ENCODE measurements at regions not wholly inside any gene's neighbourhood (a gene's known extent, or its start where the extent isn't known, plus 50 kb on each side); places are given as distances from the start of the nearest gene placed in this dataset.

DNA sequence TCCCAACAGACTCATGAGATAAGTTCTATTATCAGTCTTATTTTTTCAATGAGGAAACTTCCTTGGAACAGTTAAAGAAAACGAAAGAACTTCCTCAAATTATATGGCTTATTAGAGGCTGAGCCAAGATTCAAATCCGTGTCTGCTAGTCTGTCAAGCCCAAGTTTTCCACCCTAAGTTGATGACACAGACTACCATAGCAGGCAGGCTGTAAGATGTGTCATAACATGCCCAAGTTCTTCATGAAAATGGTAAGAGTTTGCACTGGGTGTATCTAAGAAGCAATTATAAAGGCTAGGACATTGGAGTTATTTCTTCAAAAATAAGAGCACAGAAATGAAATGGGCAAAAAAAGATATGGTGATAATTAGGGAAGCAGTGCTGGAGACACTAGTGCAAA, 634.5 kb downstream of the BRINP1 start:
- no peak for DNase-seq (ENCODE audit: low read depth)

DNA sequence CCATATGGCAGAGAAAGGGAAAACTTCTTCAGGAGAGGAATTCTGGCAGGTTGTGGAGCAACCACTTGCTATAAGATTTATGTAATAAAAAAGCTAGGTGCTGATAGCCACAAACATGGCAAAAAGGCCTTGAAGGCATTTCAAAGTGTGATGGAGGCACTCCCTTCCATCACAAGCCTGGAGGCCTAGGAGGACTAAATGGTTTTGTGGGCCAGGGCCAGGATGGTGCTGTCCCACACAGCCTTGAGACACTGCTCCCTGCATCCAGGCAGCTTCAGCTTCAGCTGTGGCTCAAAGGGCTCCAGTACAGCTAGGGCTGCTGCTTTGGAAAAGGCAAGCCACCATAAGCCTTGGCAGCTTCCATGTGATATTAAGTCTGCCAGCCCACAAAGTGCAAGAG, 632.8 kb downstream of the BRINP1 start:
- no peak for DNase-seq (ENCODE audit: low read depth)

DNA sequence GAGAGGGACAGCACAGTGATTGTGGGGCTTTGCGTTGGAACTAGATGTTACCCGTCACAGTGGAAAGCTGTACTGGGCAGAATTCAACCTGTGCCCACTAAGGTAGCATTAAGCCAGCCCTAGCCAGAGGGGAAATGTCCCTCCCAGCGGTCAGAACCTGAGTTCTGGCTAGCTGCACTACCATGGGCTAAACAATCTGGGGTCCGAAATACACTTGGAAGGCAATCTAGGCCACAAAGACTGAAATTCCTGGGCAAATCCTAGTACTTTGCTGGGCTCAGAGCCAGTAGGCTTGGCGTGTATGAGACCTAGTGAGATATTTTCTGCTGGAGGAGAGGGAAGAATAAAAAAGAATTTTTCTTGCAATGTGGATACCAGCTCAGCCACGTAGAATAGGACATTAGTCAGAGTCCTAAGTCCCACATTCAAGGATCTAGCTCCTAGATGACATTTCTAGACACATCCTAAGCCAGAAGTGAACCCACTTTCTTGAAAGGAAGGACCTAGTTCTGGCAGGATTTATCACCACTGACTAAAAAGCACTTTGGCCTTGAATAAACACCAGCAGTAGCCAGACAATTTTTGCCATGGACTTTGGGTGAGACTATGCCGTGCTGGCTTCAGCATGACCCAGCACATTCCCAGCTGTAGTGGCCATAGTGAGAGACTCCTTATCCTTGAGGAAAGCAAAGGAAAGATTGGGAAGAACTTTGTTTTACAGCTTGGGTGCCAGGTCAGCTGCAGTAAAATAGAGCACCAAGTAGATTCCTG, 618.0 kb downstream of the BRINP1 start:
- DNase-seq (ENCODE audit: low read depth), result no peak

DNA sequence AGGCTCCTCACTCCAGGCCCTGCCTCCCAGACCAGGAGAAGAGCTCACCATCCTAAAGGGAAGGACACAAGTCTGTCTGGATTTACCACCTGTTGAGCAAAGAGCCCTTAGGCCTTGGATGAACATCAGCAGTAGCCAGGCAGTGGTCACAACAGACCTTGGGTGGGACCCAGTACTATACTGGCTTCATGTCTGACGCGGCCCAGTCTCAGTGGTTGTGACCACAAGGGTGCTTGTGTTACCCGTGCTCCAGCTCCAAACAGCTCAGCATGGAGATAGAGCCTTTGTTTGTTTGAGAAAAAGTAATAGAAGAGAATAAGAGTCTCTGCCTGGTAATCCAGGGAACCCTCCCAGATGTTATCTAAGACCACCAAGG, 617.4 kb downstream of the BRINP1 start:
- DNase-seq (ENCODE audit: low read depth), result no peak

DNA sequence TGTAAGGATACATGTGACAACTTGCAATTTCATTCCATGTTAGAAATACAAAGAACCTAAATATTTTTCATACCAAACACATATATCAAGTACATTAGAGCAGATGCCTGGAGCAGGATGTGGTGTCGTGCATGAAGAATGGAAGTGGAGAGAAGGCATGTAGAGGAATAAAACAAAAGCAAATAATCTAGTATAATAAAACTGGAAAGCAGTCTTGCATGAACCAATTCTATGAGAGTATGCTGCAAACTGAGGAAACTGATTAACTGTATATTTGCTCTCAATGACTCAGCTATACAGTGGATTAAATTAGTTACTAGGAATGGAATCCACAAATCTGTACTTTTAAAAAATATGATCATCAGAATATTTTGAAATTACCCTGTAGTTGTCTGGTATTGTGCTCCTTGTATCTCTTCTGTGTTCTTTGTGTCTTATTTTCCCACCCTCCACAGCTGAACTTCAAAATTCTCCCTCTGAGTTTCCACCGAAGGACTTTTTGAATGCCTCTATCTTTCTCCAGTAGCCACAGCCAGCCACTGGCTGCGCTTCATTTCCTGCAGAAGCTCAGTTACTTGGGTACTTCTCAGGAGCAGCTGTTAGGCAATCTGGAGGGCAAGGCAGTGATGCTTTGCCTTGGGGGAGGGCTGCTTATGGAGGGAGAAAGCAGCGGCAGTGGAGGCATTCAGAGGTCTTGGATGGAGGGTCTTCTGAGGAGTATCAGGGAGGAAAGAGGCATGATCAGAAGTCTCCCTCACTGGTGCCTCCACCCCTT, 608.0 kb downstream of the BRINP1 start:
- no peak for DNase-seq (ENCODE audit: low read depth)

DNA sequence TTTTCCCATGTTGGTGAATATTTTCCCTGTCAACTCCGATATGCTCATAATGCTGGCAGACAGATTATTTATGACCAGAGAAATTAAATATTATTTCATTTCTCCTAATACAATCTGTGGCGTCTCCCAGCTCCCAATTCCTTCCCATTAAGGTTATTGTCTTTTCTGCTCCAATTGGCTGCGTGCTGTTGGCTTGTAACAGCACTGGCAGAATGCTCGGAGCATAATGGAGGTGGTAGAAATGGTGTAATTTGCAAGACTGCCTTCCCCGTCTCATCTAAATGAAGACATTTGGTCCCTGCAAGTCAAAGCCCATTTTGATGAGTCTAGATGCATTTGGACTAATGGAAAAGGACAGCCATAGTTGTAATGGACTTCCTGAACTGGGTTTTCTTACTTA, 601.7 kb downstream of the BRINP1 start:
- no peak for DNase-seq (ENCODE audit: low read depth)

DNA sequence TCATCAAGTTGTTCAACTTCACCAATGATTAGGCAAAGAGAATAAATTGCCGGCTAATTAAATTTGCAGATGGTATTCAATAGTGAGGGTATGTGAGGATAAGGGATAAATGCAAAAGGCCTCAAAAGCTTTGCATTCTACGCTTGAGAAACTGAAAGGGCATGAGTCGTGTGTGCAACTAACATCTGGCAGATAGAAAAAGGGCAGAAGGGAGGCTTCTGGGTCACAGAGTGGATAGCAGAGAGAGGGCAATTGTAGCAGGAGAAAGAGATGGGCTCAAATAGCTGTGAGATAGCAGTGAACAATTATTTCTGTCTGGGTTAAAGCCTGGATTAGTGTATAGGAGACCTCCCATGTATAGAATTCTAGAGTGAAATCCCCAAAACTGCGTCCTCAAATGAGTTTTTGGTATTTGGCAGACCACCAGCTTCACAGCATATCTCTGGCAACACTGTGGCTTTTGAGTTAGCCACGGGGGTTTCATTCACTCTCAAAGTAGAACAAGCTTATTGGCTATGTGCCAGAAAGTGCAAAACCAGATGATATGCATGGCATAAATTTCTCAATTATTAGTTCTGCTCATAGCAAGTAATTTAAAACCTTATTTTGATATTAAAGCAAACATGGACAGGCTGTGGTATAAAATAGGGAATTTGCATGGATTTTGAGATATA, 586.3 kb downstream of the BRINP1 start:
- DNase-seq (ENCODE audit: low read depth), result no peak

DNA sequence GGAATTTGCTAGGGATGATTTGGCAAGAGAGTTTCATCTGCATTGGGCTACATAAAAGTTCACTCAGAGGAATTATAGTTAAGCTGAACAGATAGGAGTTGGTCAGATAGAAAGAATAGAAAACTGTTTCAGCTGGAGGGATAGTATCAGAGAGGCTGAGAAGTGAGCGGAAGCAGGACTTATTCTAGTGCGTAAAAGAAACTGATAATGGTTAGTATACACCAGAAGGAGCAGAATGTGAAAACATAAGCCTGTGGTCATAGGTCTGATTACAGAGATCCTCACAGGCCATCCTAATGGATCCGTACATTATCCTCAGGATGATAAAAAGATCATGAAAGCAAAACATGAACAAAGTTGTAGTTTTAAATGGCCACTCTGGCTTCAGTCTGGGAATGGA, 585.2 kb downstream of the BRINP1 start:
- no peak for DNase-seq (ENCODE audit: low read depth)

DNA sequence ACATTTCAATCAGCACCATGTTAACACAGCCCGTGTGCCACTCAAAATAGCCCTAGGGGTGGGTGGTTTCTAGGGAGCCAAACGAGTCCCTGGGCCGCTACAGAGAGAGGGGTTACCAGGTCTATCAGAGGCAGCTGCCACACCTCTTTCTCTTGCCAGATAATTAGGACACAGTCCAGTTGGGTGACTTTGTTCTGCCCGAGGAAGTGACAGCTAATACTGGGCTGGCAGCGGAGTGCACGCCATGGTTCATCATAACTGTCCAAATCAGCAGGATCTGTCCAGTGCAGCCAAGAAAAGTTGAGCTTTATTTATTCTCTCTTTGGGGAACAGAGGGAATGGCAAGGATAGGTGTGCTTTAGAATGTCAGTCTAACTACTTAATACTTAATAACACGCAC, 583.8 kb downstream of the BRINP1 start:
- no peak for DNase-seq (ENCODE audit: low read depth)

DNA sequence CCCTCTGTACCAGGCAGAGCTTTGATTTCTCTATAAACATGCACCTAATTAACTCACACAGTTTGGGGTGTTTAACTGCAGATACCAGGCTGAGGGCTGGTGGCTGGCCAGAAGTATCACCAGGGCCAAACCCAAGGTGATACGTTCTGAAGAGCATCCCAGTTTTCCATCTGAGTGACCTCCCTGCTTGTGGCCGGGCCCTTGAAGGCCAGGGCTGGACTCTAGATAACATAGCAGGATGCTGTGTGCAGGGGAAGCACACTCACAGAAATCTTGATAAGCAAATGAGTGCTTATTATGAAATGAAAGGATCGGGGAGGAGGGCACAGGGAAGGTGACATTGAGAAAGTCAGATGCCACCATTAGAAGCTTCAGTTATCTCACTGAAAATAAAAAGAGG, 582.4 kb downstream of the BRINP1 start:
- no peak for DNase-seq (ENCODE audit: low read depth)

DNA sequence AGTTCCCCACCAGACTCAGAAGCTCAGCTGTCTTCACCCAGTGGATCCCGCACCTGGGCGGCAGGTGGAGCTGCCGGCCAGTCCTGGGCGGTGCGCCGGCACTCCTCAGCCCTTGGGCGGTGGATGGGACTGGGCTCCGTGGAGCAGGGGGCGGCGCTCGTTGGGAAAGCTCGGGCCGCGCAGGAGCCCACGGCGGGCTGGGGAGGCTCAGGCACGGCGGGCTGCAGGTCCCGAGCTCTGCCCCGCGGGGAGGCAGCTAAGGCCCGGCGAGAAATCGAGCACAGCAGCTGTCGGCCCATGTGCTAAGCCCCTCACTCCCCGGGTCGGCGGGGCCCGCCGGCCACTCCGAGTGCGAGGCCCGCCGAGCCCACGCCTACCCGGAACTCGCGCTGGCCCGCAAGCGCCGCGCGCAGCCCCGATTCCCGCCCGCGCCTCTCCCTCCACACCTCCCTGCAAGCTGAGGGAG, 560.0 kb downstream of the BRINP1 start:
- DNase-seq (ENCODE audit: low read depth), result no peak

DNA sequence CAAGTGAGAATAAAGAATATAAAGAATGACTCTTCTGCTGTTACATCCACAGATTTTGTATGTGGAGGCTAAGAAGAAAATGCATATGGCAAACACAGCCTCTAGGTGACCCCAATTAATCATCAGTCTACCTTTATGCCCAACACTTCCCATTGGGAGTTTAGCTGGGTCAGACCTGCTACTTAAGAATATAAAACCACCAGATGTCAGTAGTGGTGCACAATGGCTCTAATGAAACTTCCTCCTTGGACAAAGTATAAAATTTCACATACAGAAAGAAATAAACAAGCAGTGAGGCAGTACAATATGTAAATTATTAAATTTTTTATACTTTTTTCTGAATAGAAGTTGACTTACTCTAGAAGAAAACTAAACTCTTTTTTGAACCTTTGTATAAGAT, 539.9 kb downstream of the BRINP1 start:
- DNase-seq (ENCODE audit: low read depth), result no peak

DNA sequence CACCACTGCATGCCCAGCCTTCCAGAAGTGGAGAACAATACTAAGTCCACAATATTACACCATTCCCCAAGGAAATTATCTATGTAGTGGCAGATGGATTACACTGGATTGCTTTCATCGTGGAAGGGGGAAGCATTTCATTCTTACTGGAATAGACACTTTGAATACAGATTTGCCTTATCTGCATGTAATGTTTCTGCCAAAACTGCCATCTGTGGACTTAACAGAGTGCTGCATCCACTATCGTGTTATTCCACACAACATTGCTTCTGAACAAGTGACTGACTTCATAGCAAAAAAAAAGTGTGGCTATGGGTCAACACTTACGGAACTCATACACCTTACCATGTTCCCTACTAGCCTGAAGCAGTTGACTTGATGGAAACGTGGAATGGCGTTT, 536.9 kb downstream of the BRINP1 start:
- DNase-seq (ENCODE audit: low read depth), result no peak

DNA sequence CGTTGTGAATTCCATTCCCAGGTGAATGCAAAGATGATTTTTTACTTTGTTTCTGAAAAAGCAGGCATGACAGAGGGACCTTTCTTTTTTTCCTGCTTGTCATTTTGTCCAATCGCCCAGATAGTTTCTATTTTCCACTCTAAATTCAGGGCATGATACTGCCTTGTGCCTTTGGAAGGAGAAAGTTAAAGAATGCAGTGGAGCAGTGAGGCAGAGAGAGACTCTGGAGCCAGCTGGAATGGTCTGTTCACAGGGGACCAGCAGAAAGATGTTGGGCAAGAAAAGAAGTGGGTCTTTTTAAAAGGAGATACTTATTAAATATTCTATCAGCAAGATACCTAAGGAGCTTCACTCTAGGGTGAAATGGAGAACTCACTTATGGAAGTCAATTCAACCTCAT, 532.3 kb downstream of the BRINP1 start:
- no peak for DNase-seq (ENCODE audit: low read depth)

DNA sequence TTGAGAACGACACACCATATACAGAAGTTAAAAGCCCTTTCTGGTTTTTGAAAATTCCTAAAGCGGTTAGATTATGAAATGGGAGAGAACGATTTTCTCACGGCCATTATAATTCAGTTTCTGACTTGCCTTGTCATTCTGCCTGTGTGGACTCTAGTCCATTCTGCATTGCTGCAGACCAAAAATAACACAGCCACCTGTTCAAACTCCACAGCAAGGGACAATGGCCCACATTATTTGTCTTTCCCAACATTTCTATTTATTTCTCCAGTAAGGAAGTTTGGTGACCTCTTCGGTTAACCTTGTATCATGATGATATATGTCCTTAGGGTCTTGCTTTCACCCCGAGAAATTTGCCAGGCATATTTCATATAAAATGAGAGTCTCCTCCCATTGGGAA, 497.7 kb downstream of the BRINP1 start:
- no peak for DNase-seq (ENCODE audit: low read depth)

DNA sequence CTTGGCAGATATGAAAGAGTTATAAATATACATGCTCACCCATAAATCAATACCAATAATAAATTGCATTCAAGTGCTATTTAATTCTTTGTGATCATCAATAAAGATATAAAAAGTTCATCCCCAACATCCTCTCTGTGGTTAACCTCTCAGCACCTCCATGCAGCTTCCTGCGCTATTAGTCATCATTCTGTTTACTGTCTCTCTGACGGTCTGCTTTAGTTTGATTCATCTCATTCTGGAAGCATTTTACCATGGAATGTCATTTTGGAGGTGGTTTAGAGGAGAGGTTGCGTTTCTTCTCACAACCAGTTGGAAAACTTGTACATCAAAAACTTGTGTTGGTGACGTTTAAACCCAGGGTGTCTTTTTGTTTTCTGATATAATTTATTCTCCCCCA, 486.6 kb downstream of the BRINP1 start:
- DNase-seq (ENCODE audit: low read depth), result no peak

DNA sequence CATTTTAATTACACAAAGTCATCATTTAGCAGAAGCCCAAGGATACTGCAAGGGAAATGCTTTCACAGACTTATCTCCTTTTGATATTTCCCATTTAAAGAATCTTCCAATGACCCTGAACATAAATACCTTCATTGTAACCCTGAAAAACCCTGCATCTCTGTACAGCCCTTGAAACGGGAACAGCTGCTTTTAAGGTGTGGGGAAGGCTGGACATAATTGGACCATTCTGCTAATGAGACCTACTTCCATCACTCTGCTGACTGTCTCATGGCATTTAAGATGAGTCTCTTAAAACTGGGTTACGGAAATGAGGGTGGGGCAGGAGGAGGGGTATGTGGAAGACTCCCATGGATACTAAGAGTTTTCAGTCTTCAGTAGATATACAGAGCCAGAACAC, 485.8 kb downstream of the BRINP1 start:
- DNase-seq (ENCODE audit: low read depth), result no peak

DNA sequence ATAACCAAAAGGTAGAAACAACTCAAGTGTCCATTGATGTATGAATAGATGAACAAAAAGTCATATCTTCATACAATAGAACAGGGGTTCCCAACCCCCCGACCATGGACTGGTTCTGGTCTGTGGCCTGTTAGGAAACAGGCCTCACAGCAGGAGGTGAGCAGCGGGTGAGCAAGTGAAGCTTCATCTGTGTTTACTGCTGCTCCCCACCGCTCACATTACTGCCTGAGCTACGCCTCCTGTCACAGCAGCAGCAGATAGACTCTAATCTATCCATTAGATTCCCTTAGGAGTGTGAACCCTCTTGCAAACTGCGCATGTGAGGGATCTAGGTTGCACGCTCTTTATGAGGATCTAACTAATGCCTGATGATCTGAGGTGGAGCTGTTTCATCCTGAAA, 478.0 kb downstream of the BRINP1 start:
- no peak for DNase-seq (ENCODE audit: low read depth)

DNA sequence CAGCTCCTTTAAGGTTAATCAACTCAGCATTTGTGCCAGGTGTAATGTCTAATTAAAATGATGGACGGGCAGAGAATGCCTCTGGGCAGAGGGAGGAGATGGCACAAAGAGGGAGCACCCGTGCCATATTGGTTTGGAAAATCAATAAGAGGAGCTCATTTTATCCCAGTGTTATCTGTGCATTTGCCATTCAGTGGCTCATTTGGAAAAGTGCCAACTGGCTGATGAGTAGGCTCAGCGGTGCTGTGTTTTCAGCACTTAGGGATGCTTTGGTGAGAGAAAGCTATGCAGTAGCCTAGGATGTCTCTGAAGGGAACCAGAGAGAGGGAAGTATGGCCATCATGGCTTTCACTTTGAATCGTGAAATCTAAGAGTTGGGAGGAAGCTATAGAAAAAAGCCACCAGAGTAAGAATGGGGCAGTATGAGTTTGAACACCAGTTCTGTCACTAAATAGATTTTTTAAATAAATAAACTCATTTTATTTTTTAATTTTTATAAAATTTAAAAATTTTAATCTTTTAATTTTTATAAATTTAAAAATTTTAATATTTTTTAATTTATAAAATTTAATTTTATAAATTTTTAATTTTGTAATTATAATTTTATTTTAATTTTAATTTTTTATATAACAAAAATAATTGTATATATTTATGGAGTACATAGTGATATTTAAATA, 472.8 kb downstream of the BRINP1 start:
- no peak for DNase-seq (ENCODE audit: low read depth)

DNA sequence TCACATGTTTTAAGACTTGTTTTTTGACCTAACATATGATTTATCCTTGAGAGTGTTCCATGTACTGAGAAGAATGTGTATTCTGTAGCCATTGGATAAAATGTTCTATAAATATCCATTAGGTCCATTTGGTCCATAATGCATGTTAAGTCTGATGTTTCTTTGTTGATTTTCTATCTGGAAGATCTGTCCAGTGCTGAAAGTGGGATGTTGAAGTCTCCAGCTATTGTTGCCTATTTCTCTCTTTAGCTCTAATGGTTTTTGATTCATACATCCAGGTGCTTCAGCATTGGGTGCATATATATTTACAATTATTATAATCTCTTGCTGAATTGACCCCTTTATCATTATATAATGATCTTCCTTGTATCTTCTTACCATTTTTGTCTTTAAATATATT, 451.1 kb downstream of the BRINP1 start:
- no peak for DNase-seq (ENCODE audit: low read depth)

DNA sequence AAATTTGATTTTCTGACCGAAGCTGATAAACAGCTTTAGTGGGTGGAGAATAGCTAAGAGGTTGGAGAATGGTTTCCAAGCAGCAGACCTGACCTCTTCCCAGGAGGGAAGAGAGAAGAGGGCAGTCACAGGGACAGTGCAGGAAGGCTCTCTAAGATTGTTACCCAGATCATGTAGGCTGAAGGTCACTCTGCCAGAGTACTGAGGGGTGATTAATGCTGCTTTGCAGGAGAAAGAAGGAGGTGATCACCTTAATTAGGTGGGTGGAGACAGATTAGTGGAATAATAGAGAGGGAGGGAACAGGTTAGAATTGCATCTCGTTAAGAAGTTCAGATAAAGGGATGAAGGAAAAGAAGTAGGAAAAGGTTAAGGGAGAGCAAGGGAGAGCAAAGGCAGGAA, 440.5 kb downstream of the BRINP1 start:
- DNase-seq (ENCODE audit: low read depth), result no peak

DNA sequence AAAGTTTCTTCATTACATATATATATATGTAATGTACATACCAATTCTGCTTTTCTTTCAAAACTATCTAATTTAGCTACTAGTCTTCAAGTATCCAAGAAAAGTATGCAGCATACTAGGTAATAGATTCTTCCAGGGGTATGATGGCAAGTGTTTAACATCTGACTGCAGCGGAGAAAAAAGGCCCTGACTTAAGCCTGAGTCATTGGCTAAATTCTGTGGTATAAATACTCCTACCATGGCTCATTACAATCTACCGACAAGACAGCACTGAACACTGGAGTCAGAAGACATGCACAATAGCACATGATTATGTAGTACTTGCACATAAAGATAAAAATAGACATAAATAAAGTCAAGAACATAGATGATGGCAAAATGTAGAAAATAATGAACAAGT, 439.9 kb downstream of the BRINP1 start:
- DNase-seq (ENCODE audit: low read depth), result no peak

Measured in forelimb muscle (tissue), 1 donor.